ENCODE measurements at regions not wholly inside any gene's neighbourhood (a gene's known extent, or its start where the extent isn't known, plus 50 kb on each side); places are given as distances from the start of the nearest gene placed in this dataset.

GRCh38 chr11:26860895-26861294 lies 133.0 kb upstream of the FIBIN start:
- no peaks in the 10 kb centered on the region for H3K4me1 ChIP-seq (ENCODE audit: insufficient read depth, low read length)
- H3K79me2 ChIP-seq (ENCODE audit: insufficient read depth, low read length) = no peaks in the 10 kb centered on the region
- H3K4me3 ChIP-seq (ENCODE audit: insufficient read depth, low read length) = no peak overlapping the region
- H3K9me3 ChIP-seq (ENCODE audit: low read depth, low read length) = no peaks in the 10 kb centered on the region
- H3K27me3 ChIP-seq (ENCODE audit: insufficient read depth, low read length) = no peaks in the 10 kb centered on the region
- H3K4me2 ChIP-seq (ENCODE audit: insufficient read depth, low read length) = no peak overlapping the region
- no peak for DNase-seq (ENCODE audit: insufficient read length, low spot score, missing footprints)
- no peaks in the 10 kb centered on the region for H3K36me3 ChIP-seq (ENCODE audit: insufficient read depth, low read length)
- peak overlapping the region; percentile 1 for H2AFZ ChIP-seq (ENCODE audit: low read length)
- no peak overlapping the region for H3K27ac ChIP-seq (ENCODE audit: low read depth, low read length)
- H4K20me1 ChIP-seq (ENCODE audit: insufficient read depth, low read length) = no peaks in the 10 kb centered on the region
- TF ChIP-seq, protein P1, sequence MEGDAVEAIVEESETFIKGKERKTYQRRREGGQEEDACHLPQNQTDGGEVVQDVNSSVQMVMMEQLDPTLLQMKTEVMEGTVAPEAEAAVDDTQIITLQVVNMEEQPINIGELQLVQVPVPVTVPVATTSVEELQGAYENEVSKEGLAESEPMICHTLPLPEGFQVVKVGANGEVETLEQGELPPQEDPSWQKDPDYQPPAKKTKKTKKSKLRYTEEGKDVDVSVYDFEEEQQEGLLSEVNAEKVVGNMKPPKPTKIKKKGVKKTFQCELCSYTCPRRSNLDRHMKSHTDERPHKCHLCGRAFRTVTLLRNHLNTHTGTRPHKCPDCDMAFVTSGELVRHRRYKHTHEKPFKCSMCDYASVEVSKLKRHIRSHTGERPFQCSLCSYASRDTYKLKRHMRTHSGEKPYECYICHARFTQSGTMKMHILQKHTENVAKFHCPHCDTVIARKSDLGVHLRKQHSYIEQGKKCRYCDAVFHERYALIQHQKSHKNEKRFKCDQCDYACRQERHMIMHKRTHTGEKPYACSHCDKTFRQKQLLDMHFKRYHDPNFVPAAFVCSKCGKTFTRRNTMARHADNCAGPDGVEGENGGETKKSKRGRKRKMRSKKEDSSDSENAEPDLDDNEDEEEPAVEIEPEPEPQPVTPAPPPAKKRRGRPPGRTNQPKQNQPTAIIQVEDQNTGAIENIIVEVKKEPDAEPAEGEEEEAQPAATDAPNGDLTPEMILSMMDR (IDR thresholded peaks at IDR 0.05; ENCODE audit: extremely low read depth, low read depth, low read length) = no peak

GRCh38 chr11:26862801-26863200 lies 131.1 kb upstream of the FIBIN start:
- H3K36me3 ChIP-seq (ENCODE audit: insufficient read depth, low read length) = no peaks in the 10 kb centered on the region
- no peaks in the 10 kb centered on the region for H3K27me3 ChIP-seq (ENCODE audit: insufficient read depth, low read length)
- H3K9me3 ChIP-seq (ENCODE audit: low read depth, low read length) = no peaks in the 10 kb centered on the region
- no peaks in the 10 kb centered on the region for H4K20me1 ChIP-seq (ENCODE audit: insufficient read depth, low read length)
- H3K27ac ChIP-seq (ENCODE audit: low read depth, low read length) = no peak overlapping the region
- H2AFZ ChIP-seq (ENCODE audit: low read length) = no peak overlapping the region
- TF ChIP-seq, protein P1 (IDR thresholded peaks at IDR 0.05; ENCODE audit: extremely low read depth, low read depth, low read length) = no peak
- DNase-seq (ENCODE audit: insufficient read length, low spot score, missing footprints) = no peak
- H3K4me3 ChIP-seq (ENCODE audit: insufficient read depth, low read length) = no peak overlapping the region
- no peaks in the 10 kb centered on the region for H3K79me2 ChIP-seq (ENCODE audit: insufficient read depth, low read length)
- H3K4me1 ChIP-seq (ENCODE audit: insufficient read depth, low read length) = no peaks in the 10 kb centered on the region
- H3K4me2 ChIP-seq (ENCODE audit: insufficient read depth, low read length) = no peak overlapping the region

GRCh38 chr11:26865703-26866102 lies 128.2 kb upstream of the FIBIN start:
- Histone ChIP-seq H3K36me3 (ENCODE audit: insufficient read depth, low read length) (no peaks in the 10 kb centered on the region), H3K27ac (ENCODE audit: low read depth, low read length) (no peak overlapping the region), H3K4me2 (ENCODE audit: insufficient read depth, low read length) (no peak overlapping the region), H3K79me2 (ENCODE audit: insufficient read depth, low read length) (no peaks in the 10 kb centered on the region), H3K27me3 (ENCODE audit: insufficient read depth, low read length) (no peaks in the 10 kb centered on the region), H2AFZ (ENCODE audit: low read length) (no peak overlapping the region), H3K9me3 (ENCODE audit: low read depth, low read length) (no peaks in the 10 kb centered on the region), H3K4me3 (ENCODE audit: insufficient read depth, low read length) (no peak overlapping the region), H3K4me1 (ENCODE audit: insufficient read depth, low read length) (no peaks in the 10 kb centered on the region), H4K20me1 (ENCODE audit: insufficient read depth, low read length) (no peaks in the 10 kb centered on the region)
- TF ChIP-seq, protein P1 (IDR thresholded peaks at IDR 0.05; ENCODE audit: extremely low read depth, low read depth, low read length) = no peak
- DNase-seq (ENCODE audit: insufficient read length, low spot score, missing footprints) = no peak

- H3K4me1 ChIP-seq (ENCODE audit: insufficient read depth, low read length) = no peaks in the 10 kb centered on the region
- H4K20me1 ChIP-seq (ENCODE audit: insufficient read depth, low read length) = no peaks in the 10 kb centered on the region
- H2AFZ ChIP-seq (ENCODE audit: low read length) = no peak overlapping the region
- no peaks in the 10 kb centered on the region for H3K27me3 ChIP-seq (ENCODE audit: insufficient read depth, low read length)
- no peak for DNase-seq (ENCODE audit: insufficient read length, low spot score, missing footprints)
- H3K4me2 ChIP-seq (ENCODE audit: insufficient read depth, low read length) = no peak overlapping the region
- H3K4me3 ChIP-seq (ENCODE audit: insufficient read depth, low read length) = no peak overlapping the region
- H3K27ac ChIP-seq (ENCODE audit: low read depth, low read length) = no peak overlapping the region
- H3K36me3 ChIP-seq (ENCODE audit: insufficient read depth, low read length) = no peaks in the 10 kb centered on the region
- H3K9me3 ChIP-seq (ENCODE audit: low read depth, low read length) = no peaks in the 10 kb centered on the region
- TF ChIP-seq, protein P1 (IDR thresholded peaks at IDR 0.05; ENCODE audit: extremely low read depth, low read depth, low read length) = no peak
- no peaks in the 10 kb centered on the region for H3K79me2 ChIP-seq (ENCODE audit: insufficient read depth, low read length)
These were observed 126.6 kb upstream of the FIBIN start for GRCh38 chr11:26867286-26867685.
